C4-2B (cell line): ENCODE measurements at regions not wholly inside any gene's neighbourhood (a gene's known extent, or its start where the extent isn't known, plus 50 kb on each side); places are given as distances from the start of the nearest gene placed in this dataset.

Experiments used
- CTCF ChIP-seq: fragments of 450-650 bp; conservative IDR thresholded peaks from 2 replicates; pipeline ENCODE4 v1.5.1; 2017; ENCODE audit warnings: mild to moderate bottlenecking
- ZFX ChIP-seq: fragments of 450-650 bp; IDR thresholded peaks from 2 replicates; pipeline ENCODE4 v1.6.1; 2017

- TF ChIP-seq CTCF: no peak
- no peak for TF ChIP-seq ZFX
Observed at GRCh38 chr2:222042666-222043065, 256.1 kb downstream of the PAX3 start.
